Prostate gland (tissue), 2 donors: ENCODE measurements at regions not wholly inside any gene's neighbourhood (a gene's known extent, or its start where the extent isn't known, plus 50 kb on each side); places are given as distances from the start of the nearest gene placed in this dataset.
"Not testable (repeated sequence)": the region's sequence is repeated elsewhere in the genome, so short reads cannot be mapped to it uniquely, and the experiment has no call there.

Experiments used
- DNase-seq: peaks from one replicate; pipeline ENCODE4 v3.0.0-alpha.2; 2019; ENCODE audit warnings: low spot score
- H3K27ac ChIP-seq, 2 donors: fragments of 200-600 bp; sonication (generic); 2 replicates each; pipeline ENCODE4 v1.5.1; 2017 to 2019
- H3K27me3 ChIP-seq: fragments of 200-600 bp; sonication (generic); replicated peaks from 2 replicates; pipeline ENCODE4 v1.5.1; 2019; ENCODE audit not compliant: insufficient read depth
- H3K36me3 ChIP-seq, 2 donors: fragments of 200-600 bp; sonication (generic); 1 replicate in 1 of 2; 2 replicates in 1 of 2; pipeline versions ENCODE4 v1.5.1 to v1.8.1; 2017 to 2019
- H3K4me1 ChIP-seq: fragments of 200-600 bp; sonication (generic); replicated peaks from 2 replicates; pipeline ENCODE4 v1.5.1; 2019
- H3K4me3 ChIP-seq, 2 donors: fragments of 200-600 bp; sonication (generic); 2 replicates each; pipeline ENCODE4 v1.5.1; 2017 to 2019
- H3K9me3 ChIP-seq: fragments of 200-600 bp; sonication (generic); 2 replicates; pipeline ENCODE4 v1.5.1; 2017
- POLR2A ChIP-seq: fragments of 450-650 bp; IDR thresholded peaks from one replicate; pipeline ENCODE4 v1.6.1; 2016; ENCODE audit warnings: antibody characterized with exemption, mild to moderate bottlenecking
- POLR2AphosphoS5 ChIP-seq: sonication (generic); formaldehyde crosslinking; IDR thresholded peaks from one replicate; pipeline ENCODE4 v1.6.1; 2017; ENCODE audit warnings: antibody characterized with exemption
- WGBS: methylation state at CpG from one replicate; pipeline ENCODE4 v1.1.5; 2018; 5-methylcytosine and 5-hydroxymethylcytosine counted together
- intact Hi-C: fragments of 100-400 bp; cut with DNase I; formaldehyde crosslinking; loops from one replicate; pipeline ENCODE4 v1.14.2; 2022
- TF ChIP-seq, protein P1 (sequence below), 4 experiments: fragments of 200-600 bp in 2 of 4; fragments of 450-650 bp in 2 of 4; sonication (generic) in 2 of 4; IDR thresholded peaks; 1 replicate in 3 of 4; 2 replicates in 1 of 4; pipeline ENCODE4 v1.5.1; 2016 to 2019; ENCODE audit warnings: antibody characterized with exemption in 4 of 4, mild to moderate bottlenecking in 2 of 4, moderate library complexity in 2 of 4

DNA sequence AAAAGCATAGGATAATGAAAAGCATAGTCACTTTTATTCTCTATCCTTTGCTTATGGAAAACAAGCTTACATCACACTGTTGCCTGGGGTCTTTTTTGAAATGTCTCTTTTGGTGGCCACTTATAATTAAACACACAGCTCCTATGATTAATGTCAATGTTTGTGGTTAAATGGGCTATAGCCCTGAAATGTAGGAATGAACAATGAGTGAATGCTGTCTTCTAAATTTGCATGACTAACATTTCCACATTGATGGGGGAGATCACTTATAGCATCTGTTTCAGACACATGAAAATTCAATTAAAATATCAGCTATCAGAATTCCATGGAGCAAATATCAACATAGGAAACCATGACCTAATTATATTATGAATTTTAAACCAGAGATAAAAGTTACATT is 171.4 kb upstream of the FAT3 start:
- no peak overlapping the region for H3K27ac ChIP-seq
- no peaks in the 10 kb centered on the region for H3K9me3 ChIP-seq
- H3K27me3 ChIP-seq: no peaks in the 10 kb centered on the region
- intact Hi-C loops: no loop called here
- H3K4me3 ChIP-seq: no peak overlapping the region
- no peaks in the 10 kb centered on the region for H3K36me3 ChIP-seq
- no peaks in the 10 kb centered on the region for H3K4me1 ChIP-seq
- TF ChIP-seq POLR2AphosphoS5 (no peak), POLR2A (no peak)
- TF ChIP-seq, protein P1, sequence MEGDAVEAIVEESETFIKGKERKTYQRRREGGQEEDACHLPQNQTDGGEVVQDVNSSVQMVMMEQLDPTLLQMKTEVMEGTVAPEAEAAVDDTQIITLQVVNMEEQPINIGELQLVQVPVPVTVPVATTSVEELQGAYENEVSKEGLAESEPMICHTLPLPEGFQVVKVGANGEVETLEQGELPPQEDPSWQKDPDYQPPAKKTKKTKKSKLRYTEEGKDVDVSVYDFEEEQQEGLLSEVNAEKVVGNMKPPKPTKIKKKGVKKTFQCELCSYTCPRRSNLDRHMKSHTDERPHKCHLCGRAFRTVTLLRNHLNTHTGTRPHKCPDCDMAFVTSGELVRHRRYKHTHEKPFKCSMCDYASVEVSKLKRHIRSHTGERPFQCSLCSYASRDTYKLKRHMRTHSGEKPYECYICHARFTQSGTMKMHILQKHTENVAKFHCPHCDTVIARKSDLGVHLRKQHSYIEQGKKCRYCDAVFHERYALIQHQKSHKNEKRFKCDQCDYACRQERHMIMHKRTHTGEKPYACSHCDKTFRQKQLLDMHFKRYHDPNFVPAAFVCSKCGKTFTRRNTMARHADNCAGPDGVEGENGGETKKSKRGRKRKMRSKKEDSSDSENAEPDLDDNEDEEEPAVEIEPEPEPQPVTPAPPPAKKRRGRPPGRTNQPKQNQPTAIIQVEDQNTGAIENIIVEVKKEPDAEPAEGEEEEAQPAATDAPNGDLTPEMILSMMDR (IDR thresholded peaks at IDR 0.05): no peak
- DNase-seq: no peak

DNA sequence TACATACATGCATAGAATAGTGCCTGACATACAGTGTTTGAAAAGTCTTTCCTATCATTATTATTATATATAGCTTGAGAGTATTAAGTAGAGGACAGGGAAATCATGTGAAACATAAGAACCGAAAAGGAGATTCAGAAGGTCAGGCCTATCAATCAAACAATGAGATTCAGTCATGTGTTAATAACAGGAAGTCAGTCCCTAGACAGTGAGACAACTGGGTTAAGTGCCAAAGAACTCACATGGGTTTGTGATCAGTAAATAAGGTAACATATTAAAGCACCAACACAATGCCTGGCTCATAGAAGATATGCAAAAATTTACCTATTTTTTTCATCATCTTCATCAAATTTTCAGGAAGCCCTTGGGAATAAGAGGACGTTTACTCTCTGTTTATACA is 174.3 kb upstream of the FAT3 start:
- no peak for DNase-seq
- H3K27ac ChIP-seq: no peak overlapping the region
- no peaks in the 10 kb centered on the region for H3K9me3 ChIP-seq
- TF ChIP-seq, protein P1 (IDR thresholded peaks at IDR 0.05): no peak
- H3K4me3 ChIP-seq: no peak overlapping the region
- WGBS: 57% methylated on average over 2 of the region's 2 CpGs
- intact Hi-C loops: no loop called here
- H3K4me1 ChIP-seq: no peaks in the 10 kb centered on the region
- H3K36me3 ChIP-seq: no peaks in the 10 kb centered on the region
- H3K27me3 ChIP-seq: no peaks in the 10 kb centered on the region

DNA sequence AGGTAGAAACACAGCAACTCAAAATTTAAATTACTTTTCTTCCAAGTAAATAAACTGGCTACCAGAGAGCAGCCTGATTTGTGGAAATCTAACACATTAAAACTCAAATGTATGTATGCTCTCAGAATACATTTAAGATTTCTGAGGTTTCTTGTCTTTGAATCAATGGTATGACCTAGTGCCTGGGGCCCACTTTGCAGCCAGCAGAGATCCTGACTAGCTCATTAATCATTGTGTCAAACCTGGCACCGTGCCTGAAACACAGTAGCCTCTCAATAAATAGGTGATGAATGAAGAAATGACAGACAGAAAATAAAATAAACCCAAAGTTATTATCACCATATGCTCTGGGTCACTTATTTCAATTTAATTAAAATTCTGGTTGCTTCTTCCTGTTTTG is 176.2 kb upstream of the FAT3 start:
- Histone ChIP-seq H3K27ac (no peak overlapping the region), H3K36me3 (no peaks in the 10 kb centered on the region), H3K9me3 (no peaks in the 10 kb centered on the region), H3K27me3 (no peaks in the 10 kb centered on the region), H3K4me3 (no peak overlapping the region), H3K4me1 (no peaks in the 10 kb centered on the region)
- intact Hi-C loops: no loop called here
- 0% methylated on average over 1 of the region's 1 CpG for WGBS
- DNase-seq: no peak
- TF ChIP-seq POLR2A (no peak), POLR2AphosphoS5 (no peak)
- TF ChIP-seq, protein P1 (IDR thresholded peaks at IDR 0.05): no peak

DNA sequence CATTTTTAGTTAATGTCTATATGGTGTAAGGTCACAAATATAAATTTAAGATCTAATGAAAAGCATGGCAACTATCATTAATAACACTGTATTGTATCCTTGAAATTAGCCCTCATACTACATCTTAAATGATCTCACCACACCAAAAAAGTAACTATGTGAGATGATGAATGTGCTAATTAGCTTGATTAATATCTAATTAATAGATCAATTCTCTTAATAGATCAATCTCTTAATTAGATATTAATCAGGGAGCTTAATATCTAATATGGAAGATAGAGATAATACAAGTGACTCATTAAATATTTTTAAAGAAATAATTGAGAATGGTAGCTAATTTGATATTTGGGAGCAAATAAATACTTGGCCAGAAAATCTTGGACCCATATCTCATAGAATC is 178.5 kb upstream of the FAT3 start:
- H3K9me3 ChIP-seq: no peaks in the 10 kb centered on the region
- intact Hi-C loops: no loop called here
- TF ChIP-seq POLR2A: no peak
- no peak overlapping the region for H3K4me3 ChIP-seq
- H3K4me1 ChIP-seq: no peaks in the 10 kb centered on the region
- DNase-seq: no peak
- no peak overlapping the region for H3K27ac ChIP-seq
- no peaks in the 10 kb centered on the region for H3K36me3 ChIP-seq
- H3K27me3 ChIP-seq: no peaks in the 10 kb centered on the region

DNA sequence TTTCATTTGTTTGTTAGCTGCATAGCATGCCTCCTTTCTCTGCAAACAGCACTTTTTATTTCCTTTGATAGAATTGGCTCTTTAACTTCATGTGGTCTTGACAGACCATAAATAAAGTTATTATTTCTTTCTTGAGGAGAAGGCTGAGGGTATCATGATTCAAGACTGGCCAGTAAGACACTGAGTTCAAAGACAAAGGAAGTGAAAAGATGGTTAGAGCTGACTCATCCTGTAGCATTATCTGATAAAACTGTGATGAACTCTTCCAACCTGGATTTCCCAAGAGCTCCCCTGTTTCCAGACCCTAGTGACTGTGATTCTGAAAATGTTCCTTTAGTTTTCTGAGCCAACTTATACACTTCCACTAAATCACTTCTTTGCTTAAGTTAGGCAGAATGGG is 179.3 kb upstream of the FAT3 start:
- H3K27me3 ChIP-seq: no peaks in the 10 kb centered on the region
- no peak overlapping the region for H3K27ac ChIP-seq
- no peaks in the 10 kb centered on the region for H3K36me3 ChIP-seq
- no peaks in the 10 kb centered on the region for H3K4me1 ChIP-seq
- intact Hi-C loops: no loop called here
- TF ChIP-seq POLR2AphosphoS5 (no peak), POLR2A (no peak)
- TF ChIP-seq, protein P1 (IDR thresholded peaks at IDR 0.05): no peak
- H3K9me3 ChIP-seq: no peaks in the 10 kb centered on the region
- no peak for DNase-seq
- H3K4me3 ChIP-seq: no peak overlapping the region

DNA sequence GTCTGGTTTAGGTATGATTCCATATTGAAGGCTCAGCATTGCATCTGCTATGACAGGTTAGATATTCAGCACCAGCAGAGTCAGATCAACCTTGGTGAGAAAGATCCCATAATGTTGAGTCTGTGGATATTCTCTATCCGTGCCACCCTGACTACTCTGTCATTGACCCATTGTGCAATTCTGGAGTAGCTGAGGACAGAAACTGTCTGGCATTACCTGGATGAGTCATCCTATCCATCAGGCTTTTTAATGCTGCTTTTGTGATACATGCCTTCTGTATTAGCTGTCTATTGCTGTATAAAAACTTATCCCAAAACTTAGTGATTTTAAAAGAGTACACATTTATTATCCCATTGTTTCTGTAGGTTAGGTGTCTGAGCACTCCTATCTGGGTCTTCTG is 189.1 kb upstream of the FAT3 start:
- Histone ChIP-seq H3K4me3 (no peak overlapping the region), H3K27ac (no peak overlapping the region), H3K4me1 (no peaks in the 10 kb centered on the region), H3K9me3 (no peaks in the 10 kb centered on the region), H3K36me3 (no peaks in the 10 kb centered on the region), H3K27me3 (no peaks in the 10 kb centered on the region)
- TF ChIP-seq POLR2AphosphoS5 (no peak), POLR2A (no peak)
- TF ChIP-seq, protein P1 (IDR thresholded peaks at IDR 0.05): no peak
- DNase-seq: no peak
- intact Hi-C loops: no loop called here
- 86% methylated on average over 1 of the region's 1 CpG for WGBS

DNA sequence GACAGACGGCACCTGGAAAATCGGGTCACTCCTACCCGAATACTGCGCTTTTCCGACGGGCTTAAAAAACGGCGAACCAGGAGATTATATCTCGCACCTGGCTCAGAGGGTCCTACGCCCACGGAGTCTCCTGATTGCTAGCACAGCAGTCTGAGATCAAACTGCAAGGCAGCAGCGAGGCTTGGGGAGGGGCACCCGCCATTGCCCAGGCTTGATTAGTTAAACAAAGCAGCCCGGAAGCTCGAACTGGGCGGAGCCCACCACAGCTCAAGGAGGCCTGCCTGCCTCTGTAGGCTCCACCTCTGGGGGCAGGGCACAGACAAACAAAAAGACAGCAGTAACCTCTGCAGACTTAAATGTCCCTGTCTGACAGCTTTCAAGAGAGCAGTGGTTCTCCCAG is 197.5 kb upstream of the FAT3 start:
- H3K4me1 ChIP-seq, intact Hi-C loops, H3K27ac ChIP-seq, H3K9me3 ChIP-seq, H3K36me3 ChIP-seq, H3K27me3 ChIP-seq, H3K4me3 ChIP-seq, DNase-seq: not testable (repeated sequence)
- 86% methylated on average over 16 of the region's 16 CpGs for WGBS
